Psoas muscle (tissue), 7 donors: ENCODE measurements at regions not wholly inside any gene's neighbourhood (a gene's known extent, or its start where the extent isn't known, plus 50 kb on each side); places are given as distances from the start of the nearest gene placed in this dataset.

Source experiments
- ATAC-seq, 4 donors: fragments of 200-7000 bp; cut with Tn5 transposase; one replicate each; pipeline ENCODE4 v1.9.1; 2020; ENCODE audit warnings: moderate library complexity in 3 of 4, mild to moderate bottlenecking in 2 of 4
- DNase-seq, 2 donors: peaks; one replicate each; pipeline ENCODE4 v3.0.0-alpha.2; 2020
- H3K27ac ChIP-seq: fragments of 200-600 bp; one replicate; pipeline ENCODE4 v1.8.0; 2022
- H3K27me3 ChIP-seq, 3 donors: fragments of 200-600 bp in 1 of 3; one replicate each; pipeline versions ENCODE4 v1.6.1 to v1.8.0; 2013 to 2022; ENCODE audit warnings: low read length in 2 of 3, mild to moderate bottlenecking in 2 of 3, moderate library complexity in 1 of 3; ENCODE audit not compliant: insufficient read depth in 3 of 3
- H3K36me3 ChIP-seq, 2 donors: fragments of 200-600 bp in 1 of 2; one replicate each; pipeline versions ENCODE4 v1.6.1 to v1.8.0; 2013 to 2022; ENCODE audit warnings: low read depth in 1 of 2, mild to moderate bottlenecking in 1 of 2, moderate library complexity in 1 of 2; ENCODE audit not compliant: insufficient read depth in 1 of 2
- H3K4me1 ChIP-seq: fragments of 200-600 bp; one replicate; pipeline ENCODE4 v1.8.0; 2022
- H3K4me3 ChIP-seq: fragments of 200-600 bp; one replicate; pipeline ENCODE4 v1.8.0; 2022; ENCODE audit warnings: mild to moderate bottlenecking
- H3K9me3 ChIP-seq: fragments of 200-600 bp; one replicate; pipeline ENCODE4 v1.8.0; 2022
- CTCF ChIP-seq: fragments of 200-600 bp; IDR thresholded peaks from one replicate; pipeline ENCODE4 v1.8.0; 2022; ENCODE audit warnings: antibody characterized with exemption
- WGBS, 3 donors: extraction: QIAGEN DNeasy Blood & Tissue Kit; methylation state at CpG; one replicate each; pipeline versions ENCODE4 v1.1.6 to v1.1.7; 2013; 5-methylcytosine and 5-hydroxymethylcytosine counted together
- intact Hi-C, 2 donors: fragments of 100-400 bp; cut with DNase I; formaldehyde crosslinking; loops; one replicate each; pipeline versions ENCODE4 v1.11.0 to v1.14.2; 2022
- donor health status: healthy with polysubstance abuse.
- donor health status: DM: no; HTN: no; CAD: no; lungs with moderate emphysema.
- donor health status: Bipolar disorder and iron deficiency.
- donor health status: healthy.
- donor health status: DM: yes; HTN: yes; CAD: no.
- donor health status: DM: no; HTN: no; CAD: no.
- donor health status: DM: yes; HTN: yes; CAD: no.

- Histone ChIP-seq H3K9me3 (no peaks in the 10 kb centered on the region), H3K36me3 (no peaks in the 10 kb centered on the region), H3K27ac (no peak overlapping the region), H3K4me3 (peak overlapping the region; percentile 1), H3K27me3 (no peaks in the 10 kb centered on the region), H3K4me1 (peaks cover 15% of the 10 kb centered on the region)
- intact Hi-C loops: loop anchor here in 1 of 2 donors (10.0 kb wide), 1 partner anchor 151 kb away; no protein-coding TSS in a partner anchor
- DNase-seq: no peak
- no peak for TF ChIP-seq CTCF
- peak in 3 of 4 donors; percentile 45 to 75 (median 60) for ATAC-seq
- WGBS, 3 donors: 22 to 26% (median 25%) methylated on average over 11 of the region's 11 CpGs
Measured at GRCh38 chr11:122365610-122366360, 249.8 kb upstream of the BLID start.

GRCh38 chr11:122363296-122363695 is 247.3 kb upstream of the BLID start:
- H3K27me3 ChIP-seq: peaks cover 0 to 4% (median 0%) of the 10 kb centered on the region in 3 donors
- no peaks in the 10 kb centered on the region for H3K9me3 ChIP-seq
- no peak for DNase-seq
- ATAC-seq: no peak
- peaks cover 15% of the 10 kb centered on the region for H3K4me1 ChIP-seq
- no peak for TF ChIP-seq CTCF
- no peak overlapping the region for H3K27ac ChIP-seq
- intact Hi-C loops: loop anchor here in 1 of 2 donors (10.0 kb wide), 1 partner anchor 148 kb away; no protein-coding TSS in a partner anchor
- 83 to 89% (median 86%) methylated on average over 5 of the region's 5 CpGs for WGBS, 3 donors
- no peak overlapping the region for H3K4me3 ChIP-seq
- no peaks in the 10 kb centered on the region for H3K36me3 ChIP-seq

- DNase-seq: no peak
- no peaks in the 10 kb centered on the region for H3K36me3 ChIP-seq
- H3K9me3 ChIP-seq: no peaks in the 10 kb centered on the region
- TF ChIP-seq CTCF: no peak
- 83 to 91% (median 89%) methylated on average over 2 of the region's 2 CpGs for WGBS, 3 donors
- peaks cover 0 to 4% (median 0%) of the 10 kb centered on the region in 3 donors for H3K27me3 ChIP-seq
- H3K4me1 ChIP-seq: peaks cover 10% of the 10 kb centered on the region
- no peak overlapping the region for H3K27ac ChIP-seq
- no peak for ATAC-seq
- no peak overlapping the region for H3K4me3 ChIP-seq
- intact Hi-C loops: loop anchor here in 1 of 2 donors (10.0 kb wide), 1 partner anchor 148 kb away; no protein-coding TSS in a partner anchor
Measured at GRCh38 chr11:122362381-122362780, 246.4 kb upstream of the BLID start.

- WGBS, 3 donors: 96 to 98% (median 97%) methylated on average over 4 of the region's 4 CpGs
- intact Hi-C loops: loop anchor here in 1 of 2 donors (10.0 kb wide), 1 partner anchor 146 kb away; no protein-coding TSS in a partner anchor
- Histone ChIP-seq H3K27ac (no peak overlapping the region), H3K9me3 (no peaks in the 10 kb centered on the region), H3K4me1 (peaks cover 10% of the 10 kb centered on the region), H3K36me3 (no peaks in the 10 kb centered on the region), H3K4me3 (no peak overlapping the region), H3K27me3 (peaks cover 0 to 4% (median 0%) of the 10 kb centered on the region in 3 donors)
- DNase-seq (no peak), ATAC-seq (no peak)
- TF ChIP-seq CTCF: peak; percentile 17
Measured at GRCh38 chr11:122360875-122361274, 244.9 kb upstream of the BLID start.
